HG02884 (cell line): ENCODE measurements at regions not wholly inside any gene's neighbourhood (a gene's known extent, or its start where the extent isn't known, plus 50 kb on each side); places are given as distances from the start of the nearest gene placed in this dataset.

Experiments
- ATAC-seq: cut with Tn5 transposase; IDR thresholded peaks from one replicate; pipeline ENCODE4 v1.9.1; 2021; ENCODE audit warnings: mild to moderate bottlenecking, moderate library complexity; ENCODE audit not compliant: unreplicated experiment

GRCh38 chr7:37504801-37505200 is 56.1 kb upstream of the ELMO1 start:
- no peak for ATAC-seq

DNA sequence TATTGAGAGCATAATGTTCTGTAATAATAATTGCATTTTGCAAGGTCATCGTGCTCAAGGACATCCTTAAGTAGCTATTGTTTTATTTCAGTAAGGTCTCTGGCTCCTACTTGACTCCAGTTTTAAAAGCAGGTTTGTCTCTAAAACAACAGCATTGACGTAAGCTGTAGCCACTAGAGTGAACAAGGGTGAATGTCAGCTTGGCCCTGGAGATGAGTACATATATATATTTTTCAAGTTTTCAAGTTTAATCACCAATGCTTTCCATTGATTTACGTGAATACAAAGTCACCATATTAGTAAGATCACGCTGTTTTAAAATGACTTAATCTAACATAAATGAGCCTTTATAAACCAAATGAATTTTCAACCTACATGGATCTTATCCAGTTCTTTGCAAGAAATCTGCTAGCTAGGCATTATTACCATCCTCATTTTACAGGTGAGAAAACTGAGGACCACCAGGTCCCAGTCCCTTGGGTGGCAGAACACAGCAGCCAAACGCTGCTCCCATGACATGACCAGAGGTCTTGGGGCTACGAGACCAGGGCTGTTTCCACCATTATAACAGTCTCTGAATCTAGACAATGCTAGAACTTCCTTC is 57.2 kb upstream of the ELMO1 start:
- ATAC-seq: no peak

DNA sequence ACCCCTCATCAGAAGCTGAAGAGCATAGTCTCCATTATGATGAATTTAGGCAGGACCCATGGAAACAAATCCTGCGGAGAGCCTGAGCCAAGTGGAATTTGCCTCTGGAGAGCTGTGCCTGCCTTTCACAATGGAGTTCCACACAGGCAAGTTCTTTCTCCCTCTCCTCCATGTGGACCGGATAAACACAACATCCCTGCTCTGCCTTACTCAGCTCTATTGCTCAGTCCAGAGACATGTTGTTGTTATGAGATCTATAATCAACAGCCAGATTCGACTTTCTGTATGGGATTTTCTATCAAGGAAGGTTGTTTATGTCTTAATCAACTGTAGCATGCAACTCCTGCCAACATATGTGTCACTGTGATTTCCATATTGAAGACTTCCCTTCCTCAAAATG is 59.5 kb upstream of the ELMO1 start:
- no peak for ATAC-seq

GRCh38 chr7:37510043-37510634 is 61.5 kb upstream of the ELMO1 start:
- ATAC-seq: no peak

GRCh38 chr7:37511915-37512314 is 63.3 kb upstream of the ELMO1 start:
- no peak for ATAC-seq

DNA sequence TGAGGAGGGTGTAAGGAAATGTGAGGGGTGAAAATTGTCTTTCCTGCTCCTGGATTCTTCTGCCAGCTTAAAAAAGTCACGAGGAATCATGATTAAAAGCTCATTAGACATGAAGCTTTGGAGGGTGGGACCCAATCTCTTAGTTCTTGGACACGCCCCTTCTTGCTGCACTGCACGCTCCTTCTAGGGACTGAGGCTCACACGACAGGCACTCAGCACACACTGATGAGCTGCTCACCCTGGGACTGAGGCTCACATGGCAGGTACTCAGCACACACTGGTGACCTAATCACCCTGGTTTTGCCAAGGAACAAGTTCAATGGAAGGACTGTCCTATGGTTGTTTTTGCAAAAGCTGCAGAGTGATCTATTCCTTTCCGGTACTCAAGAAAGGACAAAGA is 65.8 kb upstream of the ELMO1 start:
- no peak for ATAC-seq

DNA sequence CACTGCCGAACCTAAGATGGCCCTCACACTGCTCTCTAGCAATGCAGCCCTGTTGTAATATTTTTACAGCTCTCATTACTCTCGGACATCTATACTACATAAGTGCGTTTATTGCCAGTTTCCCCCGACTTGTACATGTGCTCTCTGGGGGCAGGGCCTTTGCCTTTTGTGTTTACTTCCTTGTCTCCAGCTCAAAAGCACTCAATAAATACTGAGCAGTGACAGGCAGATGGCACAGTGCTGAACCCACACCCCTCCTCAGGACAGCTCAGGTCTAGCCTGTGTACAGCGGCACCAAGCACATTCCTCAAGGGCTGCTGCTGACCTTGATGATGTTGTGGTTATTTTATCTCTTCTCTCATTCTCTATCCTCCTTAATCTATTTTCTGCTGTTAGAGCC is 68.0 kb upstream of the ELMO1 start:
- no peak for ATAC-seq

DNA sequence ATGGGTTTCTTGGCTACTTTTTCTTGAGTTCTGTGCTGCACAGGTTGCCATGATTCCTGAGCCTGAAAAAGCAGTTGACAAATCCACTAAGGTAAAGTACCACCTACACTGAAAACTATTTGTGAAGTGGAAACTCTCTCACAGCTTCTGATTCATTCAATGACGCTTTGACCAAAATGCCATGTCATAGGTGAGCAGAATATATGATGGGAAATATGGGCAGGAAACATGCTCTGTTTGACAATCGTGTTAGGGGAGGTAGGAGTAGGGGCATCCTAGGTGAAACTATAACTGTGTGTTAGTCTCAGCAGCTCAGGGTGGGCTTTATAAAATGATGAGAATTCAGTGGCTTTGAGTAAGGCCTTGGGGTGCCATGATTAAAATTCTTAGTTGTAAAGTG is 69.6 kb upstream of the ELMO1 start:
- no peak for ATAC-seq

DNA sequence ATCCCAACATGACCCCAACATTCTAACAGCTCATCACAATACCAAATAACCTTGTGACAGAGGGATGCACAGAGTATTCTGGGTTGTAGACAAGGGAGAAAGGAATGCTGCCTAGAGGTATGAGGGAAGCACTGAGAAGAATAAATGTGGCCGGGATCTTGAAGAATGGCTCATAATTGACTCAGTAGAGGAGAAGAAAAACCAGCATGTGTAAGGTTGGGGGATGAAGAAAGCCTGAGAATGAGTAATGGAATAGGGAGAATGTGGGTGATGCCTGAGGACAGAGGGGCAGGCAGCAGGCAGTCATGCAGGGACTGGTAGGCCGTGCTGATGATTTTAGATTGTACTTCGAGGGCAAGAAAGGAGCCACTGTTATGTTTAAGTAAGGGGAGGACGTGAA is 75.4 kb upstream of the ELMO1 start:
- no peak for ATAC-seq

DNA sequence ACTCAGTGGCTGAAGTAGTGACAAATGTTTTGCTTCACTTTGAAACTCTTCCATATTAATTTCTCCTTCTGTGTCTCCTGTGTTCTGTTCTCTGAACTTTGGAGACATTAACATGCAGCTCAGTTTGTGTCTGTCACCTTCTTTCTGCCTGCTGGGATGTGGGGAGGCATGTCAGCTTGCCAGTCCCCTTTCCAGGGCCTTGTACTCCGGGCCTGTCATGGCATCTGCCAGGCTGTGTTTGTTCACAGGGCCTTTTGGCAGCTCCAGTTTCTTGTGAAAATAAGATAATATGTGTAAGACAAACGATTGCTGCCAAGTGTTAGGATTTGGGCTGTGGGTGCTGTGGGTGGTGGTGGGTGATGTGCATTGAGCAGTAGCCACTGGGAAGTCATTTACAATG is 76.1 kb upstream of the ELMO1 start:
- ATAC-seq: no peak

DNA sequence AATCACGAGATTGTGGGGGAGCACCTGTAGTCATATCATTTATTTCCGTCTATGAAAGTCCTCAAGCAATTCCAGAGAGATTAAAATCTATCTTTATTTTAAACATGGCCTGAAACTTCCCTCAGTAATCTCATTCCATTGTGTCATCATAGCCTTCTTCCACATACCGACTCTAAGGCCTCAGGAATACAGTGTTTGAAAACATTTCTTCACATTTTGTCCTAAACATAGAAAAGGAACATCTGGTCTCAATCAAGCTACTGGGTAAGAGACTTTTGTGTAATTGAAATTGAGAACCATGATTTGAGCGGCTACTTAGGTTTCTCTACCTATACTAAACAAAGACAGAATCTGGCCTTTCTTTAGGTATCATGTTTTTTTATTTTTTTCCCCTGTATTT is 78.0 kb upstream of the ELMO1 start:
- no peak for ATAC-seq

DNA sequence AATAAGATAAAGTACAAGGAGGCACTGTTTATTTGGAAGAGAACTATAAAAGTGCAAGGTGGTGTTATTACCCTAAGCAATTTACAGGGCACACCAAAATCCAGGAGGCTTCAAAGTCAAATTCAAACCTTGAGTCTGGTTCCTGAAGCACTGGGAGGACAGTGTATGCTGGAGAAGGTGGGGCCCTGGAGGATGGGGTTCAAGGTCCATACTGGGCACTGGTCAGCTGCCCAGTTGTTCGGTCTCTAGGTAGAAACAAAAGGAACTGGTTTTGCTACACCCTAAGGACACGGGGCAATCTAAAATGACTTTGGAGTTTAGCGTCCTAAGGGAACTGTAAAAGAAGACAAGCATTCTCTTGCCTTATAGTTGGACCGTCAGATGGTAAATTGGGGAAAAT is 78.4 kb upstream of the ELMO1 start:
- no peak for ATAC-seq

DNA sequence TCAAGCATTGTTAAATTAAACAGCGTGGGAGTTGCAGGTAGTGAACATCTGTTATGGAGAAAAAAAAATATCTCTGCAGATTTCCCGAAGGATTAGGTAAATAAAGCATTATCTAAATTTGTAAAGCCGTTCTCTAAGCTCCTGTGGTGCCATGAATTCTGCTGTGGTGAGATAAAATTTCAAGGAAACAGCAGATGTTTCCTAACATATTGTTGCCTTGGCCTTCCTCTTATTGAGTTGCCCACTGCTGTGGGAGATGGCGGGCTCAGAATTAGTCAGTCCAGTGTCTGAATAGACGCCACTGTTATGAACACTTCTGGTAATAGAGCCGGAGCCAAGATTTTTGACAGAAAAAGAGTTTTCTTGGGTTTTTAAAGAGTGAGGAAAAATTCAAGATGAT is 82.6 kb upstream of the ELMO1 start:
- no peak for ATAC-seq

- no peak for ATAC-seq
Observed at GRCh38 chr7:37532636-37533035, 84.0 kb upstream of the ELMO1 start.

- no peak for ATAC-seq
Observed at GRCh38 chr7:37534893-37535610, 86.4 kb upstream of the ELMO1 start.

GRCh38 chr7:37535841-37536240 is 87.2 kb upstream of the ELMO1 start:
- no peak for ATAC-seq

GRCh38 chr7:37536706-37537105 is 88.0 kb upstream of the ELMO1 start:
- no peak for ATAC-seq

GRCh38 chr7:37537439-37537838 is 88.8 kb upstream of the ELMO1 start:
- ATAC-seq: no peak

DNA sequence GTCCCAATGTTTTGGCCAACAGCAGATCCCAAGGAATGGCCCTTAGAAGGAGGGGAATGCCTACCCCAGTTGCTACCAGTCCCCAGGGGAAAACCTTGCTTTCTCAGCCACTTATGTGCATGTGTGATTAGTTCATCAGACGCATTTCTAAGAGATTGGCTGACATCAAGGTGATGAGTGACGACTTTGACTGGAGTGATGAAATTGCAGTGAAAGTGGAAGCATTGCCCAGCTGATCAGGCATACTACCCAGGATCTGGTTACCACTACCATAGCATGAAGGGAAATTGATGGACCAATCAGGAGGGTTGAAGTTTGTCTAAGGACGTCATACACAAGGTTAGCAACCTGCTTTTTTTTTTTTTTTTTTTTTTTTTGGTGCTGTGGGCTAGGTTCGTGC is 90.3 kb upstream of the ELMO1 start:
- ATAC-seq: no peak

GRCh38 chr7:37540917-37541316 is 92.3 kb upstream of the ELMO1 start:
- ATAC-seq: no peak

DNA sequence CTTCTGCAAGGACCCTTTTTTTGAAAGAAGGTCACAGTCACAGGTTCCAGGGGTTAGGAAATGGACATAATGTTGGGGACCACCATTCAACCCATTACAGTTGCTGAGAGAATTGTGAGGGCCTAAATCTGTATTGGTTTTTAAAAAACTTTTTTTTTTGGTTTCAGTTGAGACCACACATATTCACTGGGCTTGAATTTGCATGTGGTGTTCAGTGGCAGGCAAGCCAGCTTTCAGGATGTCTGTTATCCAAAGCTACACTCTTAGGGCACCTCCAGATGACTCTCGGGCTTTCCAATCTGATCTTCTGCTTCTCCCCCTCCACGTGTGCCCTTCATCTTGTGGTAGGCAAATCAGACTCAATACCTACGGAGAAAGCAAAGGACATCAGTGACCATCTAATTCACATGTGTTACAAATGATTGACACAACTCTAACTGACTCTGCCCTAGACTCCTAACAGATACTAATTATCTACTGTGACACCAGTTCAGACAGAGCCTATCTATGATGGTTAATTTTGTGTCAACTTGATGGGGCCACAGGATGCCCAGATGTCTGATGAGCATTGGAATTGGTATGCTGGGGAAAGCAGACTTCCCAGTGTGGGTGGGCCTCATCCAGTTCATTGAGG is 93.3 kb upstream of the ELMO1 start:
- ATAC-seq: peak; percentile 93
